HG03025 (cell line): ENCODE measurements at regions not wholly inside any gene's neighbourhood (a gene's known extent, or its start where the extent isn't known, plus 50 kb on each side); places are given as distances from the start of the nearest gene placed in this dataset.

Experiments used
- ATAC-seq: cut with Tn5 transposase; IDR thresholded peaks from one replicate; pipeline ENCODE4 v1.9.1; 2021; ENCODE audit warnings: mild to moderate bottlenecking, moderate library complexity; ENCODE audit not compliant: unreplicated experiment, low FRiP score

GRCh38 chr2:129741165-129741564 is 238.3 kb upstream of the RAB6C start:
- ATAC-seq: no peak

GRCh38 chr2:129741623-129742022 is 237.8 kb upstream of the RAB6C start:
- no peak for ATAC-seq

DNA sequence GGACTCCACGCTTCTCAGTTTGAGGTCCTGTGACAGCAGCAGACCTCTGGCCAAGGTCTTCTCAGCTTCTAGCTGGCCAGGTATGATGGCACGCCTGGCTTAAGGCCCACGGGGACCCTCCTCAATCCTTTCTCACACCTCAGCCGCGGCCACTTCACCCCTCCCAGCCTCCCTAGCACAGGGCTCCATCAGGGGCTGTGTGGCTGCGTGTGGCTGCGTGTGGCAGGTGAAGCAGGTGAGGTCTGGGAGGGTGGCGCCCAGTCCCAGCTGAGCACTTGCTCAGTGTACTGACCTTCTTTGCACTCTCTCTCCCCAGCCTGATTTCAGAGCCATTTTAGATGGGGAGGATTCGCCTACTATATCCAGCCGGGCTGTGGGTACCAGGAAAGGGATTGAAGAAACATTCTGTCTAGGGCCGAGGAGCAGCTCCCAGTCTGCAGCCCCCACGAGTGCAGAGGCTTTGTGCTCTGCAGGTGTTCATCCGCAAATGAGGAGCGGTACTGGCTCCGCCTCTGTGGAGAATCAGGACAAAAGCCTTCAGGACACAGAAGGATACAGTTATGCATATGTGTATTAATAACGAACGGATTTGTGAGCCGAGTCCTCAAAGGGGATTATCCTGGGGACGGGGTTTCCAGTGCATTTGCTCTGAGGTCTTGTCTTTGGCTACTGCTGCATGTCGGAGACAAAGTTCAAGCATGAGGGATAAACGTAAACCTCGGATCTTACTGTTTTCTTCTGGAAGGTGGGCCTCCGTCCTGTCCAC is 236.9 kb upstream of the RAB6C start:
- ATAC-seq: no peak

GRCh38 chr2:129744141-129744540 is 235.3 kb upstream of the RAB6C start:
- ATAC-seq: no peak

DNA sequence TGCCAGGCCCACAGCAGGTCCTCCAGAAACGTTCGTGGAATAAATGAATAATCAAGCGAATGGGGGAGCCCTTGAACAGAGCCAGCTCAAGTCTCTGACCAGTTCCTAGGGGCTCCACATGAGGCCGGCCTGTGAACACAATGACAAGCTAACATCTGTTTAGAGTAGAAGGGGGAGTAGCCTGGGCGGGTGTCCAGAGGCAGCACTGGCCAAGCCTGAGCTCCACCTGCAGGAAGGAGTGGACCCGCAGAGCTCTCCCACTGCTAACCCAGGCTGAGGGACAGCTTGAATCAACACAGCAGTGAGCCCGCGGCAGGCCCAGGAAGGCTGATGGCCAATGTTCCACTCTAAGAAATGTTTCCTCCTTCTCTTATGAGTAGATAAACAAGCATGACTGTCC is 234.8 kb upstream of the RAB6C start:
- no peak for ATAC-seq

GRCh38 chr2:129747500-129748125 is 231.9 kb upstream of the RAB6C start:
- no peak for ATAC-seq

DNA sequence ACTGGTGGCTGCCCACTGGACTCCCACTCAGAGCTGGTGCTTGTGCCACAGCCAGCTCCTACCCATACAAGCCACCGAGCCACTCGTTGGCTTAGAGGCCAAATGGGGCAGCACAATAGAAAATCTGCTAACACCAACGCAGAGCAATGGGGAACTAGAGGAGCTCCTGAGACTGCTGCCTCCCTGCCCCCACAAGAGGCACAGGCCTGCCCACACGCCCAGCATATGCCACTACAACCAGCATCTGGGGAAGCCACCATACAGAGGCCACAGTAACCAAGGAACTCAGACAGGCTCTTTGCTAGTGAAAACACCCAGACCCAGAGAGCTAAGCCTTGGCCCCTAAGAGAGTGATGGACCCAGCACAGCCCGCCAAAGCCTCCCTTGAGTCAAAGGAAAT is 231.2 kb upstream of the RAB6C start:
- ATAC-seq: no peak

DNA sequence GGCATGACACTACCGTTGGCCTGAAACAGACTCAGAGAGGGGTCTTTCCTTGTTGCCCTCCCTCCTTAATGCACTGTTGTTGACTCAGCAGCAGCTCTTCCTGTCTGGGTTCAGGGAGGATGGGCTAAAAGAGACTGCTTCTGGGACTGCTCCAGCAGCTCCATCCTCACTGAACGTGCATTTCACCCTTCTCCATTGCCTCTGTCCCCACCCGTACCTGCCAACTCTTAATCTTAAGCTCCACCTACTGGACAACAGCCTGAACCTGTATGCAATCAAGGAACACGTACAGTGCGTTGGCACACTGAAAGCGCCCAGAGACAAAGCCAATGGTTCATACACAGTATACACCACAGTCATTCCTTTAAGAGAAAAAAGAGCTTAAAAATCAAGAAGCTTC is 230.8 kb upstream of the RAB6C start:
- no peak for ATAC-seq

DNA sequence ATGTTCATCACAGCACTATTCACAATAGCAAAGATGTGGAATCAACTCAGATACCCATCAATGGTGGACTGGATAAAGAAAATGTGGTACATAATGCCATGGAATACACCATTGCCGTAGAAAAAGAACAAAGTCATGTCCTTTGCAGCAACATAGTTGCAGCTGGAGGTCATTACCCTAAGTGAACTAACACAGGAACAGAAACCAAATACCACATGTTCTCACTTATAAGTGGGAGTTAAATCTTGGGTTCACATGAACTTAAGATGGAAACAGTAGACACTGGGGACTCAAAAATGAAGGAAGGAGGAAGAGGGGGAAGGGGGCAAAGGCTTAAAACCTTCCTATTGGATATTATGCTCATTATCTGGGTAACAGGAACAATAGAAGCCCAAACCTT is 228.1 kb upstream of the RAB6C start:
- ATAC-seq: no peak

- ATAC-seq: no peak
Observed at GRCh38 chr2:129752176-129752575, 227.3 kb upstream of the RAB6C start.

DNA sequence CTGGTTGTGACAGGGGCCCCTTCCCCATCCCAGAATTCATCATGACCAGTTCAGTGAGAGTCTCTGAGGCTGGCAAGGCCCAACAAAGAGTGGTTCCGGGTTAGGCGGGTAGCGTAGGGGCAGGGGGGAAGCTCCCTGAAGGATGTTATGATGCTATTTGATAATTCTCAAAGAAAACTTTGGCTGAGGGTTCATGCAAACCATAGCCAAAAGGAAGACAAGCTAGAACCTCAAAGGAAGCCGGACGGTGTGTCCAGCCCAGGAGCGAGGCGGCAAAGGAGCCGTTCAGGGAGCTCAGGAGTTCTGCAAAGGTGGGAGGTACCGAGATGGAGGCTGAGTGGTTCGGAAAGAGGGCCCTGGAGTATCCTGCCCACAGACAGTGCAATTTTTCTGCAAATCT is 226.8 kb upstream of the RAB6C start:
- no peak for ATAC-seq

DNA sequence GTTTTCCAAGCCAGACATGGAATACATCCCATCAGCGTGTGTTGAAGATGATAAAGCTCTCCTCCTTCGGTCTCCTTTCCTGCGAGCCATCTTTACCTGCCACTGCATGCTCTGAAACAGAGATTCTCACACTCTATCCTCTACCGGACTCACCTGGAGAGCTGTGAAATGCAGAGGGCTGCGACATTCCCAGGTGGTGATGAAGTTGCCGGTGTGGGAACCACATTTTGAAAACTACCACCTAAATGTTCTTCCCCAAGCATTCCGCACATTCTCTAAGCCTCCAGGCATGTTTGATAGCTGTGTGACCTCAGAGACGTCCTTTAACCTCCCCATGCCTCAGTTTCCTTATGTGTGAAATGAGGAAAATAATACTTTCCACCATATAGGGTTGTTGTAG is 226.2 kb upstream of the RAB6C start:
- no peak for ATAC-seq

DNA sequence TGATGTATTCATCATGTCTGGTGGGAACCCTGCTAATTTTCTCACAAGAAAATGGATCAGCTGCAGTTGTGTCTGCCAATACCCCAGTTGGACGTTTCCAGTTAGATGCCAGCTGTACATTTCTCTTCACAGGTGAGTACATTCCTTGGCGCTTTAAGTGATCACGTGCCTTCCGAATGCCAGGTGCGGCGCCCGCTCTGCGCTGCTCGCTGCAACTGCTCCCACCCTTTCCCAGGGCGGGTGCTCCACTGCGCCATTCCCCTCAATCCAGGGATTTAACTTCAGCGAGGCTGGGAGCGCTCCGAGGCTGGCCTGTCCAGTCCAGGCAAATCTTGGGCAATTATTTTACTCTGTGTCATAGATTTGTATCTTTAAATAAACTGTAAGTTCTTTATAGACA is 225.0 kb upstream of the RAB6C start:
- no peak for ATAC-seq

DNA sequence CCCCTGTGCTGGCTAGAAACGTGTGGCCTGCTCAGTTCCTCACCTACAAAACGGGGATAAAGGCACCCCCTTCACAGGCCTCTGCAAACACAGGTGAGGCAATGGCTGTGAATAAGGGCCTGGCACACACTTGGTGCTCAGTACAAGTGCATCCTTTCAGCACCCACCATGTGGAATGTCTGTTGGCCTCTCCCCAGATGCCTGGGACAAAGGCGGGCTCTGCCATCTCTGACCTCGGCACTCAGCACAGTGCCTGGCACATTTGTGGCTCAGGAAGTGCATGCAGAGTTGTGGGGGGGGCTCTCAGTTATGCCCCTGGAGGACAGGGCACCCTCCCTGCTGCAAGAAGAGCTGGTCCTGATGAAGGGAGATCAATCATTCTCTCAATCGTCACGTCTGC is 224.6 kb upstream of the RAB6C start:
- no peak for ATAC-seq

- ATAC-seq: no peak
Observed at GRCh38 chr2:129755786-129756185, 223.7 kb upstream of the RAB6C start.

- ATAC-seq: no peak
Observed at GRCh38 chr2:129756276-129756675, 223.2 kb upstream of the RAB6C start.

DNA sequence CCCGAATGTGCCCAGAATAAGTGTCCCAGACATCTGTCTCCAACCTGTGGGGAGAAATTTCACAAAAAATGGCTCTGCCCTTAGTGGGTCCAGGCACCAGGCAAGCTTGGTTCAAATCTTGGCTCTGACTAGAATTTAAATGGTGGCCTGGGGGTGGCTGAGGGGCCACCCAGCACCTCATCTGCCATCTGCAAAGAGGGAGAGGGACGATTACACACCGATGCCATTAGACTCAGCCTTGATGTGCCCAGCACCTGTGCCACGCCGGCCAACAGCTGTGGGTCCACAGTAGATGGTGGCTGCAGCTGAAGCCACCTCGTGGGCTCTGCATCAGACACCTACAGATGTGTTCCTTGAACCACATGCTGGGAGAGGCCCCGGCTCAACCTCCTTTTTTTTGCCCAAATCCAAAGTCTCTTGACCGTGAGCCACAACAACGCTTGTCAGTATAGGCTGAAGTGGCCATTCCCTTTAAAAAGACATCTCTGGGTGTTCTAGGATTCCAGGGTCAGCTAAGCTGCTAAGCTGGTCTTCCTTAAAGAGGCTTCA is 222.0 kb upstream of the RAB6C start:
- ATAC-seq: no peak

DNA sequence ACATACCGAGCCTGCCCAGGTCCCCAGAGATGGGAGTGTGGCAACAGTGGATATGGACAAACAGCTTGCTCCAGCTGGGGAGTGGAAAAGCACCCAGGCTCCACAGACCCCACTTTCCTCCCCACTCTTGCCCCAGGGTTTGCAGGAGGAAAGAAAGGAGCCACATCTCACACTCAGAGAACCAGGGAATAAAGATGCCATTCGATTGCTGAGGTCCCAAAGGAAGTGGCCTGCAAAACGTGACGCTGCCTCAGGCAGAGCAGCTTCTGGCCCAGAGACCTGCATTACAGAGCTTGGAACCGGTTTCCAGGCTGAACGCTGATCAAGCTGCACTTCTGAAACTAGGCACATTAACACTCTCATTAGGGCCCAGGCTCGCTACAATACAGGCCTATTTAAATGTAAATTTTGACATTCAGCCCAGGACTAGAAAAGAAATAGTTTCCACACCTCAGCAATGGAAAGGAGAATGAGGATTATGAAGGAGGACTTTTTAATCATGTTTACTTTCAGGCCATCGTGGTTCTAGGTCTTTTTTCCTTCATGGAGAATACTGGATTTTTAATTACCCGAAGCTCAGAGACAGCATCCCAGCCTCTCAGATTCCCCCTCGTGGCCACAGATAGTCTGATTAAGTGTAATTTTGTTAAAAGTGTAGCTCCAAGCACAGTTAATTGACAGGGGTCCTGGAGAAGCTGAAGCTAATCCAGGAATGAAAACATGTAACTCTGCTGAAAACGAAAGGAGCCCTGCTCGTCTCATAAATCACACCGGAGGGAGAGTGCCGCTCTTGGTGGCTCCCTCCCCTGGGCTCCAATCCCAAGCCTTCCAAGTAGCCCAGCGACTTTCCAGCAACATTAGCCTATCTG is 221.3 kb upstream of the RAB6C start:
- no peak for ATAC-seq

DNA sequence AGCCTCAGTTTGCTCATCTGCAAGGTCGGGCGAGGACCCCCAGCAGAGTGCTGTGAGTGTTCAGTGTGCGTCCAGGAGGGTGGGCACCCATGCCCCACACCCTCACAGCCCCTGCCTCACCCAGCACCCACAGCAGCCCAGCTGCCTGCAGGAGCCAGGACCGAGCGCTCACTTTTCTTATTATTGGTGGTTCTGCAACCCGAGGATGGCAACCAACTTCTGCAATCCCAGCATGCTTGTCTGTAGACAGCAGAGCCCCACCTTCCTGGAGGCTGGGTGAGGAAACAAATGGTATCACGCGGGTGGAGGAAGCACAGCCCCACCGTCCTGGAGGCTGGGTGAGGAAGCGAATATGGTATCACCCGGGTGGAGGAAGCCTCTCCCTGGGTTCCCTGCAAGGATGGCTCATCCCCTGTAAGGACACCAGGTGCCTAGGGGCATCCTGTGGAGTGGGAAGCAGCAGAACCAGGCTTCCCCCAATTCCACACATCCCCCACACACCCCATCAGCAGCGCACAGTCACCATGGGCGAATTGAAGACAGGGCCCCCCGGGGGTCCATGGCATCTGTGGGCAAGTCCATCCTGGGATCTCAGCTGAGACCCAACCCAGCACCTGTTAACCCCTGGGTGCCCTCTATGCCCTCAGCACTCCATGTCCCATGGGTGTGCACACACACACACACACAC is 220.5 kb upstream of the RAB6C start:
- no peak for ATAC-seq

DNA sequence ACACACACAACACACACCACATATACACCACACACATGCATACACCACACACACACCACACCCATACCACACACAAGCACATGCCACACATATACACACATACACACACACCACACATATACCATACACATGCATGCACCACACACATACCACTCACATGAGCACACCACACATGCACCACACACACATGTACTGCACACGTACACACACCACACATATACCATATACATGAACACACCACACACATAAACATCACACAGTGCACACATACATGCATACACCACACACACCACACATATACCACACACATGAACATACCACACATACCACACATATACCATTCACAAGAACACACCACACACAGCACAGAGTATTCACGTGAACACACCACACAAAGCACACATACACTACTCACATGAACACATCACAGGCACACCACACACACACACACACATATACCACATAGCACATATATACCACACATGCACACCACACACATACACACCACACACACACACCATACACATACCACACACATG is 219.9 kb upstream of the RAB6C start:
- no peak for ATAC-seq
